ENCODE measurements at regions not wholly inside any gene's neighbourhood (a gene's known extent, or its start where the extent isn't known, plus 50 kb on each side); places are given as distances from the start of the nearest gene placed in this dataset.

- ChIA-PET POLR2A (no interaction called here), CTCF (no interaction called here)
- no peak overlapping the region for H3K4me3 ChIP-seq (ENCODE audit: low read depth, low read length)
- DNase-seq (ENCODE audit: low read depth, low spot score): no peak
- no peak for TF ChIP-seq CTCF (IDR thresholded peaks at IDR 0.05; ENCODE audit: insufficient read depth, low read length, missing control alignments)
Observed at GRCh38 chr4:156523991-156524390, 447.6 kb downstream of the PDGFC start.

DNA sequence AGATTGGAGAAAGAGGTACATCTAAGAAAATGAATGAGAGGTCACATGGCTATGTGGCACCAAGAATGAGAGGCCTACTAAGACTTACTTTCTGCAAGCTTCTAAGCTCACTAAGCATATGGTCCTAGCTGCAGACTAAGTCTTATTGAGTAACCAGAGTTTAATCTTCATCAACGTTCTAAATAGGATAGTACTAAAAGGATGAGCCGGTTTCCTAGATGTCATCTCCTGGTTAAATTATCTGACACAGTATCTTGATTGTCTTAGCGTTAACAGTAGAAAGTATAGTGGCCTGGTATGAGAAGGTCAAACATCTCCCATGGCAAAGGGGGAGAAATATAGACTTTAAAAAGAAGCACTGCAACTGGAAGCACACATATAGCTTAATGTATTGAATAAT is 448.1 kb downstream of the PDGFC start:
- POLR2A ChIA-PET: no interaction called here
- CTCF ChIA-PET: no interaction called here
- no peak for DNase-seq (ENCODE audit: low read depth, low spot score)
- TF ChIP-seq CTCF (IDR thresholded peaks at IDR 0.05; ENCODE audit: insufficient read depth, low read length, missing control alignments): no peak
- no peak overlapping the region for H3K4me3 ChIP-seq (ENCODE audit: low read depth, low read length)

GRCh38 chr4:156521631-156522030 is 450.0 kb downstream of the PDGFC start:
- ChIA-PET CTCF (no interaction called here), POLR2A (no interaction called here)
- H3K4me3 ChIP-seq (ENCODE audit: low read depth, low read length): no peak overlapping the region
- TF ChIP-seq CTCF (IDR thresholded peaks at IDR 0.05; ENCODE audit: insufficient read depth, low read length, missing control alignments): no peak
- no peak for DNase-seq (ENCODE audit: low read depth, low spot score)

- POLR2A ChIA-PET: no interaction called here
- CTCF ChIA-PET: no interaction called here
- no peak for TF ChIP-seq CTCF (IDR thresholded peaks at IDR 0.05; ENCODE audit: insufficient read depth, low read length, missing control alignments)
- DNase-seq (ENCODE audit: low read depth, low spot score): no peak
- no peak overlapping the region for H3K4me3 ChIP-seq (ENCODE audit: low read depth, low read length)
Observed at GRCh38 chr4:156517956-156518355, 453.6 kb downstream of the PDGFC start.

DNA sequence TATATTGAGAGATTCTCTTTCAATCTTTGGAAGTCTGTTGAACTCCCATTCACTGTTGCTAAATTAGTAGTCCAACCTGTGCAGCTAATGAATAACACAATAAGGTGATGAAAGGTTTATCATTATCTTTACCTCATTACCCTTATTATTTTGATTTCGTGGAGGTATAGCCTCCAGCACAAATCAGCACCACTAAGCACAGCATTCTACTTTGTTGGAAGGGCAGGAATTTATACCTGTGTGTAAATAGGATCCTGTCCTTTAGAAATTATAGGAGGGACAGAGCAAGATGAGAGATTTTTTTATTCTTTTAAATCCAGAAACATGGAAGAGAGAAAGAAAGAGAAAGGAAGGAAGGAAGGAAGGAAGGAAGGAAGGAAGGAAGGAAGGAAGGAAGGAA is 454.1 kb downstream of the PDGFC start:
- CTCF ChIA-PET: no interaction called here

GRCh38 chr4:156516698-156517097 is 454.9 kb downstream of the PDGFC start:
- no peak for DNase-seq (ENCODE audit: low read depth, low spot score)
- POLR2A ChIA-PET: no interaction called here
- TF ChIP-seq CTCF (IDR thresholded peaks at IDR 0.05; ENCODE audit: insufficient read depth, low read length, missing control alignments): no peak
- no peak overlapping the region for H3K4me3 ChIP-seq (ENCODE audit: low read depth, low read length)
- CTCF ChIA-PET: no interaction called here

More for the DNA sequence above, 454.1 kb downstream of the PDGFC start:
- no peak for DNase-seq (ENCODE audit: low read depth, low spot score)
- TF ChIP-seq CTCF (IDR thresholded peaks at IDR 0.05; ENCODE audit: insufficient read depth, low read length, missing control alignments): no peak
- no peak overlapping the region for H3K4me3 ChIP-seq (ENCODE audit: low read depth, low read length)
- POLR2A ChIA-PET: no interaction called here

Data from AG04449 (cell line).